Psoas muscle (tissue), 7 donors: ENCODE measurements at regions not wholly inside any gene's neighbourhood (a gene's known extent, or its start where the extent isn't known, plus 50 kb on each side); places are given as distances from the start of the nearest gene placed in this dataset.

Experiments used
- ATAC-seq, 4 donors: fragments of 200-7000 bp; cut with Tn5 transposase; one replicate each; pipeline ENCODE4 v1.9.1; 2020; ENCODE audit warnings: moderate library complexity in 3 of 4, mild to moderate bottlenecking in 2 of 4
- DNase-seq, 2 donors: peaks; one replicate each; pipeline ENCODE4 v3.0.0-alpha.2; 2020
- H3K27ac ChIP-seq: fragments of 200-600 bp; one replicate; pipeline ENCODE4 v1.8.0; 2022
- H3K27me3 ChIP-seq, 3 donors: fragments of 200-600 bp in 1 of 3; one replicate each; pipeline versions ENCODE4 v1.6.1 to v1.8.0; 2013 to 2022; ENCODE audit warnings: low read length in 2 of 3, mild to moderate bottlenecking in 2 of 3, moderate library complexity in 1 of 3; ENCODE audit not compliant: insufficient read depth in 3 of 3
- H3K36me3 ChIP-seq, 2 donors: fragments of 200-600 bp in 1 of 2; one replicate each; pipeline versions ENCODE4 v1.6.1 to v1.8.0; 2013 to 2022; ENCODE audit warnings: low read depth in 1 of 2, mild to moderate bottlenecking in 1 of 2, moderate library complexity in 1 of 2; ENCODE audit not compliant: insufficient read depth in 1 of 2
- H3K4me1 ChIP-seq: fragments of 200-600 bp; one replicate; pipeline ENCODE4 v1.8.0; 2022
- H3K4me3 ChIP-seq: fragments of 200-600 bp; one replicate; pipeline ENCODE4 v1.8.0; 2022; ENCODE audit warnings: mild to moderate bottlenecking
- H3K9me3 ChIP-seq: fragments of 200-600 bp; one replicate; pipeline ENCODE4 v1.8.0; 2022
- CTCF ChIP-seq: fragments of 200-600 bp; IDR thresholded peaks from one replicate; pipeline ENCODE4 v1.8.0; 2022; ENCODE audit warnings: antibody characterized with exemption
- WGBS, 3 donors: extraction: QIAGEN DNeasy Blood & Tissue Kit; methylation state at CpG; one replicate each; pipeline versions ENCODE4 v1.1.6 to v1.1.7; 2013; 5-methylcytosine and 5-hydroxymethylcytosine counted together
- intact Hi-C, 2 donors: fragments of 100-400 bp; cut with DNase I; formaldehyde crosslinking; loops; one replicate each; pipeline versions ENCODE4 v1.11.0 to v1.14.2; 2022
- donor health status: healthy with polysubstance abuse.
- donor health status: DM: no; HTN: no; CAD: no; lungs with moderate emphysema.
- donor health status: Bipolar disorder and iron deficiency.
- donor health status: healthy.
- donor health status: DM: yes; HTN: yes; CAD: no.
- donor health status: DM: no; HTN: no; CAD: no.
- donor health status: DM: yes; HTN: yes; CAD: no.

GRCh38 chr12:91901381-91902074 is 244.1 kb downstream of the BTG1 start:
- Histone ChIP-seq H3K27ac (no peak overlapping the region), H3K27me3 (no peaks in the 10 kb centered on the region), H3K36me3 (no peaks in the 10 kb centered on the region), H3K4me3 (no peak overlapping the region), H3K4me1 (no peaks in the 10 kb centered on the region), H3K9me3 (no peaks in the 10 kb centered on the region)
- TF ChIP-seq CTCF, result no peak
- 88 to 96% (median 89%) methylated on average over 3 of the region's 3 CpGs for WGBS, 3 donors
- DNase-seq (no peak), ATAC-seq (no peak)
- intact Hi-C loops, result no loop called here

GRCh38 chr12:91900971-91901370 is 244.7 kb downstream of the BTG1 start:
- Histone ChIP-seq H3K9me3 (no peaks in the 10 kb centered on the region), H3K27ac (no peak overlapping the region), H3K27me3 (no peaks in the 10 kb centered on the region), H3K4me1 (no peaks in the 10 kb centered on the region), H3K4me3 (no peak overlapping the region), H3K36me3 (no peaks in the 10 kb centered on the region)
- no peak for TF ChIP-seq CTCF
- no peak for ATAC-seq
- DNase-seq, result no peak
- intact Hi-C loops, result no loop called here

- intact Hi-C loops, result no loop called here
- 71 to 82% (median 79%) methylated on average over 1 of the region's 1 CpG for WGBS, 3 donors
- Histone ChIP-seq H3K36me3 (no peaks in the 10 kb centered on the region), H3K27ac (no peak overlapping the region), H3K9me3 (no peaks in the 10 kb centered on the region), H3K4me3 (no peak overlapping the region), H3K4me1 (no peaks in the 10 kb centered on the region), H3K27me3 (no peaks in the 10 kb centered on the region)
- DNase-seq (no peak), ATAC-seq (no peak)
- TF ChIP-seq CTCF, result no peak
These were observed 246.6 kb downstream of the BTG1 start for GRCh38 chr12:91899056-91899455.

- ATAC-seq, result no peak
- no peak overlapping the region for H3K27ac ChIP-seq
These were observed 248.6 kb downstream of the BTG1 start for GRCh38 chr12:91897025-91897515.

More at GRCh38 chr12:91897025-91897515, 248.6 kb downstream of the BTG1 start:
- intact Hi-C loops, result no loop called here
- H3K9me3 ChIP-seq, result no peaks in the 10 kb centered on the region
- no peak for DNase-seq
- H3K36me3 ChIP-seq, result no peaks in the 10 kb centered on the region
- H3K4me3 ChIP-seq, result no peak overlapping the region
- TF ChIP-seq CTCF, result no peak
- H3K4me1 ChIP-seq, result no peaks in the 10 kb centered on the region
- WGBS, 3 donors, result 51 to 63% (median 53%) methylated on average over 5 of the region's 5 CpGs
- H3K27me3 ChIP-seq, result no peaks in the 10 kb centered on the region
